ENCODE measurements at regions not wholly inside any gene's neighbourhood (a gene's known extent, or its start where the extent isn't known, plus 50 kb on each side); places are given as distances from the start of the nearest gene placed in this dataset.
A peak's percentile ranks its signal among the peaks of the same experiment; 100 is the strongest.

- H3K27ac ChIP-seq (ENCODE audit: insufficient read depth, low read length): no peak overlapping the region
Observed at GRCh38 chr10:44774676-44775401, 136.3 kb upstream of the TMEM72 start.

GRCh38 chr10:44775402-44775741, 135.8 kb upstream of the TMEM72 start:
- Histone ChIP-seq H4K20me1 (ENCODE audit: control insufficient read depth, extremely low read depth, insufficient read depth, low read length) (no peaks in the 10 kb centered on the region), H3K9me3 (ENCODE audit: control insufficient read depth, insufficient read depth, low read depth, low read length) (no peaks in the 10 kb centered on the region), H3K9ac (ENCODE audit: insufficient read depth, low read length) (no peak overlapping the region), H3K4me1 (ENCODE audit: control insufficient read depth, extremely low read depth, insufficient read depth, low read length) (no peaks in the 10 kb centered on the region), H3K4me3 (replicated peaks in 1 of 4; ENCODE audit: control extremely low read depth in 1 of 4, insufficient read depth in 1 of 4, low read depth in 3 of 4, low read length in 4 of 4) (no peak overlapping the region), H3K27ac (ENCODE audit: insufficient read depth, low read length) (no peak overlapping the region), H3K4me2 (ENCODE audit: extremely low read depth, insufficient read depth, low read length) (no peak overlapping the region), H3K36me3 (ENCODE audit: control insufficient read depth, insufficient read depth, low read length) (no peaks in the 10 kb centered on the region), H3K79me2 (ENCODE audit: control insufficient read depth, insufficient read depth, low read length) (no peaks in the 10 kb centered on the region), H3K27me3 (ENCODE audit: control insufficient read depth, insufficient read depth, low read length) (peaks cover under 1% of the 10 kb centered on the region), H2AFZ (ENCODE audit: low read length) (no peak overlapping the region)
- TF ChIP-seq EZH2 (IDR thresholded peaks at IDR 0.05; ENCODE audit: low read length, missing control alignments): no peak
- no peak for TF ChIP-seq CTCF (conservative IDR thresholded peaks at IDR 0.05 in 1 of 2, IDR thresholded peaks at IDR 0.05 in 1 of 2; ENCODE audit: low read depth in 1 of 2, low read length in 2 of 2)
- no peak for DNase-seq (ENCODE audit: low read depth in 2 of 2)

More at GRCh38 chr10:44774676-44775401, 136.3 kb upstream of the TMEM72 start:
- H4K20me1 ChIP-seq (ENCODE audit: control insufficient read depth, extremely low read depth, insufficient read depth, low read length): no peaks in the 10 kb centered on the region
- H3K79me2 ChIP-seq (ENCODE audit: control insufficient read depth, insufficient read depth, low read length): no peaks in the 10 kb centered on the region
- no peak overlapping the region for H3K4me2 ChIP-seq (ENCODE audit: extremely low read depth, insufficient read depth, low read length)
- H3K27me3 ChIP-seq (ENCODE audit: control insufficient read depth, insufficient read depth, low read length): no peaks in the 10 kb centered on the region
- H3K36me3 ChIP-seq (ENCODE audit: control insufficient read depth, insufficient read depth, low read length): no peaks in the 10 kb centered on the region
- DNase-seq (ENCODE audit: low read depth in 2 of 2): peak; percentile 67 to 78
- H3K9me3 ChIP-seq (ENCODE audit: control insufficient read depth, insufficient read depth, low read depth, low read length): no peaks in the 10 kb centered on the region
- H3K4me3 ChIP-seq (replicated peaks in 1 of 4; ENCODE audit: control extremely low read depth in 1 of 4, insufficient read depth in 1 of 4, low read depth in 3 of 4, low read length in 4 of 4): no peak overlapping the region
- no peak for TF ChIP-seq CTCF (conservative IDR thresholded peaks at IDR 0.05 in 1 of 2, IDR thresholded peaks at IDR 0.05 in 1 of 2; ENCODE audit: low read depth in 1 of 2, low read length in 2 of 2)
- TF ChIP-seq EZH2 (IDR thresholded peaks at IDR 0.05; ENCODE audit: low read length, missing control alignments): no peak
- H3K9ac ChIP-seq (ENCODE audit: insufficient read depth, low read length): no peak overlapping the region
- H2AFZ ChIP-seq (ENCODE audit: low read length): no peak overlapping the region
- no peaks in the 10 kb centered on the region for H3K4me1 ChIP-seq (ENCODE audit: control insufficient read depth, extremely low read depth, insufficient read depth, low read length)

- Histone ChIP-seq H2AFZ (ENCODE audit: low read length) (no peak overlapping the region), H3K79me2 (ENCODE audit: control insufficient read depth, insufficient read depth, low read length) (no peaks in the 10 kb centered on the region), H3K4me3 (replicated peaks in 1 of 4; ENCODE audit: control extremely low read depth in 1 of 4, insufficient read depth in 1 of 4, low read depth in 3 of 4, low read length in 4 of 4) (no peak overlapping the region), H3K9ac (ENCODE audit: insufficient read depth, low read length) (no peak overlapping the region), H3K4me1 (ENCODE audit: control insufficient read depth, extremely low read depth, insufficient read depth, low read length) (no peaks in the 10 kb centered on the region), H4K20me1 (ENCODE audit: control insufficient read depth, extremely low read depth, insufficient read depth, low read length) (no peaks in the 10 kb centered on the region), H3K27me3 (ENCODE audit: control insufficient read depth, insufficient read depth, low read length) (peaks cover 3% of the 10 kb centered on the region), H3K36me3 (ENCODE audit: control insufficient read depth, insufficient read depth, low read length) (no peaks in the 10 kb centered on the region), H3K27ac (ENCODE audit: insufficient read depth, low read length) (no peak overlapping the region), H3K9me3 (ENCODE audit: control insufficient read depth, insufficient read depth, low read depth, low read length) (no peaks in the 10 kb centered on the region), H3K4me2 (ENCODE audit: extremely low read depth, insufficient read depth, low read length) (no peak overlapping the region)
- DNase-seq (ENCODE audit: low read depth in 2 of 2): peak in 1 of 2 donors; percentile 66
- TF ChIP-seq EZH2 (IDR thresholded peaks at IDR 0.05; ENCODE audit: low read length, missing control alignments) (no peak), CTCF (conservative IDR thresholded peaks at IDR 0.05 in 1 of 2, IDR thresholded peaks at IDR 0.05 in 1 of 2; ENCODE audit: low read depth in 1 of 2, low read length in 2 of 2) (no peak)
Observed at GRCh38 chr10:44776181-44776580, 135.0 kb upstream of the TMEM72 start.
